Keratinocyte (primary cell): ENCODE measurements at regions not wholly inside any gene's neighbourhood (a gene's known extent, or its start where the extent isn't known, plus 50 kb on each side); places are given as distances from the start of the nearest gene placed in this dataset.

Source experiments
- DNase-seq: peaks from one replicate; pipeline ENCODE4 v3.0.0-alpha.2; 2011; ENCODE audit warnings: low read depth, missing footprints, low spot score
- FAIRE-seq: peaks from 2 replicates; lab custom pipeline; 2011; peaks lifted over from hg19 to GRCh38; lab: Jason Lieb, UNC
- H2AFZ ChIP-seq: 2 replicates; pipeline ENCODE4 v1.6.0; 2012; ENCODE audit warnings: low read length, control low read depth, inconsistent platforms; ENCODE audit not compliant: control insufficient read depth
- H3K27ac ChIP-seq: 2 replicates; pipeline ENCODE4 v1.5.1; 2011; ENCODE audit warnings: low read length; ENCODE audit not compliant: control insufficient read depth, insufficient read depth
- H3K27me3 ChIP-seq: 3 replicates; pipeline ENCODE4 v1.6.0; 2011; ENCODE audit warnings: low read length; ENCODE audit not compliant: control insufficient read depth, insufficient read depth; ENCODE audit errors: extremely low read depth
- H3K36me3 ChIP-seq, 2 experiments: 2 replicates in 1 of 2; 3 replicates in 1 of 2; pipeline ENCODE4 v1.5.1; 2011; ENCODE audit warnings: low read length in 2 of 2, mild to moderate bottlenecking in 1 of 2; ENCODE audit not compliant: control insufficient read depth in 2 of 2, insufficient read depth in 2 of 2; ENCODE audit errors: extremely low read depth in 1 of 2
- H3K4me1 ChIP-seq: 3 replicates; pipeline ENCODE4 v1.5.1; 2011; ENCODE audit warnings: low read length; ENCODE audit not compliant: control insufficient read depth, insufficient read depth; ENCODE audit errors: extremely low read depth
- H3K4me2 ChIP-seq: 3 replicates; pipeline ENCODE4 v1.6.0; 2011; ENCODE audit warnings: low read depth, low read length; ENCODE audit not compliant: control insufficient read depth, insufficient read depth; ENCODE audit errors: extremely low read depth
- H3K4me3 ChIP-seq, 3 experiments: fragments of 200-600 bp in 1 of 3; sonication (generic) in 1 of 3; 2 replicates in 2 of 3; 3 replicates in 1 of 3; pipeline ENCODE4 v1.5.1; 2011 to 2016; ENCODE audit warnings: low read length in 3 of 3, mild to moderate bottlenecking in 3 of 3, control low read depth in 2 of 3, inconsistent platforms in 1 of 3, low read depth in 1 of 3, mixed read lengths in 1 of 3, mixed run types in 1 of 3, moderate library complexity in 1 of 3; ENCODE audit not compliant: control insufficient read depth in 2 of 3, insufficient read depth in 2 of 3; ENCODE audit errors: extremely low read depth in 1 of 3
- H3K79me2 ChIP-seq: 2 replicates; pipeline ENCODE4 v1.6.0; 2012; ENCODE audit warnings: low read length; ENCODE audit not compliant: control insufficient read depth, insufficient read depth
- H3K9ac ChIP-seq: 3 replicates; pipeline ENCODE4 v1.6.0; 2011; ENCODE audit warnings: low read length; ENCODE audit not compliant: control insufficient read depth, insufficient read depth; ENCODE audit errors: extremely low read depth
- H3K9me1 ChIP-seq: 3 replicates; pipeline ENCODE4 v1.6.0; 2011; ENCODE audit warnings: low read length; ENCODE audit not compliant: control insufficient read depth, insufficient read depth; ENCODE audit errors: extremely low read depth
- H3K9me3 ChIP-seq: 2 replicates; pipeline ENCODE4 v1.5.1; 2012; ENCODE audit warnings: low read depth, low read length; ENCODE audit not compliant: control insufficient read depth
- H4K20me1 ChIP-seq: 3 replicates; pipeline ENCODE4 v1.6.0; 2011; ENCODE audit warnings: low read length; ENCODE audit not compliant: control insufficient read depth, insufficient read depth; ENCODE audit errors: extremely low read depth
- EZH2 ChIP-seq: IDR thresholded peaks from one replicate; pipeline ENCODE4 v1.6.1; 2012; ENCODE audit warnings: inconsistent platforms, mild to moderate bottlenecking, low read length, moderate library complexity
- dilution Hi-C: fragments of 300-500 bp; cut with MboI; formaldehyde crosslinking; loops from one replicate; pipeline ENCODE4 v1.7.0; 2020; ENCODE audit warnings: low sequenced_read_pairs; ENCODE audit not compliant: extremely low pct_ligation_motif_present
- TF ChIP-seq, protein P1 (sequence below), 3 experiments: IDR thresholded peaks in 1 of 3; conservative IDR thresholded peaks in 1 of 3; optimal IDR thresholded peaks in 1 of 3; 2 replicates in 2 of 3; 3 replicates in 1 of 3; pipeline versions ENCODE3 to v1.5.1; 2011; ENCODE audit warnings: low read length in 3 of 3, mild to moderate bottlenecking in 3 of 3, moderate library complexity in 2 of 3, control low read depth in 1 of 3, inconsistent platforms in 1 of 3; ENCODE audit not compliant: insufficient read depth in 2 of 3; ENCODE audit errors: extremely low read depth in 1 of 3

DNA sequence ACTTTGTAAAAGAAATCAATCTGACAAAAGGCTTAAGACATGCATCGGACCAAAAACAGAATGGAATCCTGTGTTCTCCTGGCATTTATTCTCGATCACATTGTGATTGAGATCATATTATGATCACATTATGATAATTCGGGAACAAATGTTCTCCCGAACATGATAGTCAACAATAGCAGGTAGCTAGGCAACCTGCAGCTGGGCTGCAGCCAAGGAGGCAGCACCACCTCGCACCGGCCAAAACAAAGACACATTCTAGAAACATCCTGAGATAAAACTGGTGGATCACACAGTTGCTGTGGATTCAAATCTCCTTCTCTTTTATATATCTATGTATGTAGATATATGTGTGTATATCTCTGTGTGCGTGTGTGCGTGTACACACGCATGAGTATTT lies 480.6 kb upstream of the CYLC2 start:
- H3K9ac ChIP-seq = no peak overlapping the region
- H3K4me1 ChIP-seq = no peaks in the 10 kb centered on the region
- no peak overlapping the region for H3K27ac ChIP-seq
- dilution Hi-C loops = no loop called here
- FAIRE-seq (no peak), DNase-seq (no peak)
- no peak overlapping the region for H3K4me2 ChIP-seq
- H4K20me1 ChIP-seq = no peaks in the 10 kb centered on the region
- H3K4me3 ChIP-seq = no peak overlapping the region
- H3K9me1 ChIP-seq = no peaks in the 10 kb centered on the region
- H2AFZ ChIP-seq = no peak overlapping the region
- H3K36me3 ChIP-seq = no peaks in the 10 kb centered on the region
- H3K9me3 ChIP-seq = no peaks in the 10 kb centered on the region
- no peaks in the 10 kb centered on the region for H3K79me2 ChIP-seq
- TF ChIP-seq, protein P1, sequence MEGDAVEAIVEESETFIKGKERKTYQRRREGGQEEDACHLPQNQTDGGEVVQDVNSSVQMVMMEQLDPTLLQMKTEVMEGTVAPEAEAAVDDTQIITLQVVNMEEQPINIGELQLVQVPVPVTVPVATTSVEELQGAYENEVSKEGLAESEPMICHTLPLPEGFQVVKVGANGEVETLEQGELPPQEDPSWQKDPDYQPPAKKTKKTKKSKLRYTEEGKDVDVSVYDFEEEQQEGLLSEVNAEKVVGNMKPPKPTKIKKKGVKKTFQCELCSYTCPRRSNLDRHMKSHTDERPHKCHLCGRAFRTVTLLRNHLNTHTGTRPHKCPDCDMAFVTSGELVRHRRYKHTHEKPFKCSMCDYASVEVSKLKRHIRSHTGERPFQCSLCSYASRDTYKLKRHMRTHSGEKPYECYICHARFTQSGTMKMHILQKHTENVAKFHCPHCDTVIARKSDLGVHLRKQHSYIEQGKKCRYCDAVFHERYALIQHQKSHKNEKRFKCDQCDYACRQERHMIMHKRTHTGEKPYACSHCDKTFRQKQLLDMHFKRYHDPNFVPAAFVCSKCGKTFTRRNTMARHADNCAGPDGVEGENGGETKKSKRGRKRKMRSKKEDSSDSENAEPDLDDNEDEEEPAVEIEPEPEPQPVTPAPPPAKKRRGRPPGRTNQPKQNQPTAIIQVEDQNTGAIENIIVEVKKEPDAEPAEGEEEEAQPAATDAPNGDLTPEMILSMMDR (optimal IDR thresholded peaks at IDR 0.05 in 1 of 3, IDR thresholded peaks at IDR 0.05 in 1 of 3, conservative IDR thresholded peaks at IDR 0.05 in 1 of 3; ENCODE audit: extremely low read depth in 1 of 3, insufficient read depth in 2 of 3, low read length in 3 of 3) = no peak
- TF ChIP-seq EZH2 = no peak
- H3K27me3 ChIP-seq = no peaks in the 10 kb centered on the region

DNA sequence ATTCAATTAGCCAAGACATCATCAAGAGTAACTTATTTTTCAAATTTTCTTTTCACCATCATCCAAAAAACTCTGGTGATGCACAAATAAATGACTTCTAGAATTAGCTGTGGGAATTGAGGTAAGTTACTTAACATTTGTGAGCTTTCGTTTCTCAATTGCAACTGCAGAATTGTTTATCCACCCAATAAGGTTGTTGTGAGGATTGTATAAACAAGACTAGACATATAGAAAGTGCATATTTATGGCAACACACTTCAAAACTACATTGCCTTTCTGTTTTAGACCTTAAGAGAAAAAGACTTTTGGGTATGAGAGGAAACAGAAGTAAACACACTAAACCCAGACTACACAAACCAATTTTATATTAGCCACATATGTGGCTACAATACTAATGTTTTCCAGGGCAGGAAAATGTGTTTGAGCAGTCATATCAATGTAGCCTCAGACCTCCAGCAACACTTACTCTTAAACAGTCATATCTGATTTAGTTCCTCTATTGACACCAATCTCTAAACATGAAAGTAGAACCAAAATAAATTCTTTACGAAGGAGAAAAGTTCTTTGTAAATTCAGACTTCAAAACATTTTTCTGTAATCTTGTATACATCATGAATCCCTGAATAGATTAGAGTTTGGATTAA lies 488.0 kb upstream of the CYLC2 start:
- Histone ChIP-seq H3K27me3 (no peaks in the 10 kb centered on the region), H3K9ac (no peak overlapping the region), H3K4me1 (no peaks in the 10 kb centered on the region), H3K27ac (no peak overlapping the region), H3K36me3 (no peaks in the 10 kb centered on the region), H4K20me1 (no peaks in the 10 kb centered on the region), H2AFZ (no peak overlapping the region), H3K9me3 (no peaks in the 10 kb centered on the region), H3K9me1 (no peaks in the 10 kb centered on the region), H3K4me3 (no peak overlapping the region), H3K79me2 (no peaks in the 10 kb centered on the region), H3K4me2 (no peak overlapping the region)
- dilution Hi-C loops = no loop called here
- TF ChIP-seq, protein P1 (optimal IDR thresholded peaks at IDR 0.05 in 1 of 3, IDR thresholded peaks at IDR 0.05 in 1 of 3, conservative IDR thresholded peaks at IDR 0.05 in 1 of 3; ENCODE audit: extremely low read depth in 1 of 3, insufficient read depth in 2 of 3, low read length in 3 of 3) = no peak
- TF ChIP-seq EZH2 = no peak
- DNase-seq (no peak), FAIRE-seq (no peak)
